Gastroesophageal sphincter (tissue), 4 donors: ENCODE measurements at regions not wholly inside any gene's neighbourhood (a gene's known extent, or its start where the extent isn't known, plus 50 kb on each side); places are given as distances from the start of the nearest gene placed in this dataset.

ENCODE experiments used
- ATAC-seq: fragments of 150-250 bp; one replicate; pipeline ENCODE4 v1.9.1; 2016; ENCODE audit warnings: mild to moderate bottlenecking, moderate library complexity
- H3K27ac ChIP-seq, 4 donors: fragments of 200-600 bp; sonication (generic) in 3 of 4; 1 replicate in 3 of 4; 2 replicates in 1 of 4; pipeline ENCODE4 v1.5.1; 2016 to 2019
- H3K27me3 ChIP-seq: fragments of 200-600 bp; sonication (generic); one replicate; pipeline ENCODE4 v1.5.1; 2019
- H3K36me3 ChIP-seq, 2 donors: fragments of 200-600 bp; sonication (generic); one replicate each; pipeline ENCODE4 v1.5.1; 2019; ENCODE audit warnings: control low read depth in 1 of 2
- H3K4me1 ChIP-seq, 3 donors: fragments of 200-600 bp; sonication (generic); 1 replicate in 2 of 3; 2 replicates in 1 of 3; pipeline ENCODE4 v1.5.1; 2016 to 2019; ENCODE audit warnings: control low read depth in 2 of 3
- H3K4me3 ChIP-seq, 2 donors: fragments of 200-600 bp; sonication (generic); one replicate each; pipeline ENCODE4 v1.5.1; 2019; ENCODE audit warnings: mild to moderate bottlenecking in 1 of 2, moderate library complexity in 1 of 2
- H3K9me3 ChIP-seq, 3 donors: fragments of 200-600 bp; sonication (generic); one replicate each; pipeline ENCODE4 v1.5.1; 2017 to 2019; ENCODE audit warnings: control low read depth in 2 of 3
- CTCF ChIP-seq, 4 experiments: fragments of 200-600 bp in 2 of 4; fragments of 450-650 bp in 2 of 4; sonication (generic) in 1 of 4; IDR thresholded peaks; one replicate each; pipeline ENCODE4 v1.5.1; 2017 to 2019; ENCODE audit warnings: antibody characterized with exemption in 4 of 4, mild to moderate bottlenecking in 2 of 4, moderate library complexity in 2 of 4
- EP300 ChIP-seq: sonication (generic); formaldehyde crosslinking; IDR thresholded peaks from one replicate; pipeline ENCODE4 v1.6.1; 2017; ENCODE audit warnings: antibody characterized with exemption, mild to moderate bottlenecking
- POLR2A ChIP-seq, 2 donors: fragments of 450-650 bp; IDR thresholded peaks; one replicate each; pipeline ENCODE4 v1.6.1; 2017; ENCODE audit warnings: antibody characterized with exemption in 2 of 2, mild to moderate bottlenecking in 2 of 2, moderate library complexity in 1 of 2
- POLR2AphosphoS5 ChIP-seq: sonication (generic); formaldehyde crosslinking; IDR thresholded peaks from one replicate; pipeline ENCODE4 v1.6.1; 2017; ENCODE audit warnings: antibody characterized with exemption
- WGBS, 2 donors: methylation state at CpG; one replicate each; pipeline ENCODE4 v1.1.5; 2018; ENCODE audit warnings: low coverage in 1 of 2; 5-methylcytosine and 5-hydroxymethylcytosine counted together

- Histone ChIP-seq H3K36me3 (no peaks in the 10 kb centered on the region), H3K4me1 (peaks cover 0 to 55% (median 5%) of the 10 kb centered on the region in 3 donors), H3K27ac (no peak overlapping the region), H3K9me3 (no peaks in the 10 kb centered on the region), H3K27me3 (no peaks in the 10 kb centered on the region), H3K4me3 (no peak overlapping the region)
- TF ChIP-seq POLR2AphosphoS5 (peak; percentile 41), CTCF (IDR thresholded peaks at IDR 0.05) (no peak)
- WGBS, 2 donors = 68 to 74% methylated on average over 2 to 7 of the region's 7 CpGs
- ATAC-seq = no peak
Measured at GRCh38 chr7:18350678-18351077, 144.9 kb upstream of the HDAC9 start.

GRCh38 chr7:18352339-18353255, 143.0 kb upstream of the HDAC9 start:
- 31 to 37% methylated on average over 7 of the region's 7 CpGs for WGBS, 2 donors
- Histone ChIP-seq H3K36me3 (no peaks in the 10 kb centered on the region), H3K27ac (peak overlapping the region in 3 of 4 donors; percentile 2 to 43 (median 41)), H3K9me3 (no peaks in the 10 kb centered on the region), H3K4me1 (peaks cover 0 to 44% (median 4%) of the 10 kb centered on the region in 3 donors), H3K27me3 (no peaks in the 10 kb centered on the region), H3K4me3 (peak overlapping the region in 1 of 2 donors; percentile 7)
- no peak for TF ChIP-seq EP300
- TF ChIP-seq POLR2AphosphoS5 = no peak
- TF ChIP-seq CTCF (IDR thresholded peaks at IDR 0.05) = peak; percentile 16 to 58 (median 56)
- no peak for ATAC-seq

- H3K27ac ChIP-seq = peak overlapping the region; percentile 5 to 43 (median 40)
- no peak overlapping the region for H3K4me3 ChIP-seq
- ATAC-seq = no peak
- no peak for TF ChIP-seq EP300
- no peak for TF ChIP-seq POLR2A (IDR thresholded peaks at IDR 0.05)
- TF ChIP-seq POLR2AphosphoS5 = no peak
- no peak for TF ChIP-seq CTCF (IDR thresholded peaks at IDR 0.05)
- 31 to 78% methylated on average over 3 of the region's 3 CpGs for WGBS, 2 donors
- no peaks in the 10 kb centered on the region for H3K9me3 ChIP-seq
- no peaks in the 10 kb centered on the region for H3K27me3 ChIP-seq
- peaks cover 0 to 44% (median 4%) of the 10 kb centered on the region in 3 donors for H3K4me1 ChIP-seq
- no peaks in the 10 kb centered on the region for H3K36me3 ChIP-seq
Measured at GRCh38 chr7:18353339-18353738, 142.2 kb upstream of the HDAC9 start.

- H3K4me1 ChIP-seq = peaks cover 0 to 44% (median 4%) of the 10 kb centered on the region in 3 donors
- H3K27ac ChIP-seq = peak overlapping the region in 2 of 4 donors; percentile 16 to 34
- H3K9me3 ChIP-seq = no peaks in the 10 kb centered on the region
- 52 to 75% methylated on average over 5 to 6 of the region's 6 CpGs for WGBS, 2 donors
- H3K4me3 ChIP-seq = no peak overlapping the region
- no peaks in the 10 kb centered on the region for H3K27me3 ChIP-seq
- no peaks in the 10 kb centered on the region for H3K36me3 ChIP-seq
- ATAC-seq = no peak
- TF ChIP-seq EP300 (no peak), POLR2AphosphoS5 (no peak), POLR2A (IDR thresholded peaks at IDR 0.05) (no peak), CTCF (IDR thresholded peaks at IDR 0.05) (no peak)
Measured at GRCh38 chr7:18354108-18355085, 141.2 kb upstream of the HDAC9 start.
